ENCODE measurements at regions not wholly inside any gene's neighbourhood (a gene's known extent, or its start where the extent isn't known, plus 50 kb on each side); places are given as distances from the start of the nearest gene placed in this dataset.

DNA sequence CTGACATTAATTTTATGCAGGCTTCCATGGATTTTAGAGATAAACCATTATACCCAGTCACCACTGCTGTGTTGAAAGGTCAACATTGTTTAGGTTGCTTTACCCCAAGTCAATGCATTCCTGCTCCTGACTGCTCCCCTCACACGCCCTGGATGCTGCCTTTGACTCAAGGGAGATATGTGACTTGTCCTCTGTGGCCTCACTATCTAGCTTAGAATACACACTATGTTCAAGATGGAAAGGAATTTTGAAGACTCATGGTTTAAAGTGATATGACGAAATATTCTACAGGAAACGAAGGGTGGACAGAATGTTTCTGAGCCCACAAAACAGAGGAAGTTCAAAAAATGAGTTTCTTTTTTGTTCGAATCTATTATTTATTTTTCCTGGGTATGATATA, 170.4 kb upstream of the NR5A2 start:
- no peak for TF ChIP-seq POLR2A (IDR thresholded peaks at IDR 0.05; ENCODE audit: low read depth, low read length)
- TF ChIP-seq SPI1 (IDR thresholded peaks at IDR 0.05; ENCODE audit: low read depth, low read length), result no peak
